ENCODE measurements at regions not wholly inside any gene's neighbourhood (a gene's known extent, or its start where the extent isn't known, plus 50 kb on each side); places are given as distances from the start of the nearest gene placed in this dataset.

- Histone ChIP-seq H3K4me3 (ENCODE audit: low read depth in 1 of 3, low read length in 3 of 3) (no peak overlapping the region), H3K36me3 (ENCODE audit: control insufficient read depth in 3 of 3, insufficient read depth in 2 of 3, low read depth in 1 of 3, low read length in 3 of 3) (no peaks in the 10 kb centered on the region), H3K27ac (ENCODE audit: low read depth in 1 of 3, low read length in 2 of 3) (peak overlapping the region in 1 of 3 donors; percentile 41), H3K27me3 (ENCODE audit: control insufficient read depth in 3 of 3, insufficient read depth in 3 of 3, low read length in 3 of 3) (peaks cover 0 to 2% (median 0%) of the 10 kb centered on the region in 3 donors), H3K4me1 (ENCODE audit: control insufficient read depth in 3 of 3, insufficient read depth in 2 of 3, low read depth in 1 of 3, low read length in 2 of 3) (peaks cover 0 to 17% (median 2%) of the 10 kb centered on the region in 3 donors), H3K9me3 (ENCODE audit: control insufficient read depth in 2 of 2, insufficient read depth in 1 of 2, low read depth in 1 of 2, low read length in 1 of 2) (peaks cover 0 to 1% of the 10 kb centered on the region in 2 donors)
- 74 to 87% (median 80%) methylated on average over 5 of the region's 5 CpGs for WGBS, 3 donors
- FAIRE-seq (no peak), DNase-seq (no peak)
These were observed 290.9 kb upstream of the ZMIZ1 start for GRCh38 chr10:78777867-78778266.

- 67 to 80% (median 74%) methylated on average over 13 of the region's 13 CpGs for WGBS, 3 donors
- FAIRE-seq, result no peak
- no peak overlapping the region for H3K27ac ChIP-seq (ENCODE audit: low read depth in 1 of 3, low read length in 2 of 3)
These were observed 290.1 kb upstream of the ZMIZ1 start for GRCh38 chr10:78778444-78779338.

GRCh38 chr10:78779339-78779955 lies 289.3 kb upstream of the ZMIZ1 start:
- peaks cover 0 to 10% of the 10 kb centered on the region in 2 donors for H3K9me3 ChIP-seq (ENCODE audit: control insufficient read depth in 2 of 2, insufficient read depth in 1 of 2, low read depth in 1 of 2, low read length in 1 of 2)
- DNase-seq, result no peak
- no peak overlapping the region for H3K4me3 ChIP-seq (ENCODE audit: low read depth in 1 of 3, low read length in 3 of 3)
- 67 to 86% (median 71%) methylated on average over 4 of the region's 4 CpGs for WGBS, 3 donors
- H3K27me3 ChIP-seq (ENCODE audit: control insufficient read depth in 3 of 3, insufficient read depth in 3 of 3, low read length in 3 of 3), result peaks cover 0 to 2% (median 0%) of the 10 kb centered on the region in 3 donors
- FAIRE-seq, result no peak
- H3K36me3 ChIP-seq (ENCODE audit: control insufficient read depth in 3 of 3, insufficient read depth in 2 of 3, low read depth in 1 of 3, low read length in 3 of 3), result no peaks in the 10 kb centered on the region
- no peak overlapping the region for H3K27ac ChIP-seq (ENCODE audit: low read depth in 1 of 3, low read length in 2 of 3)
- H3K4me1 ChIP-seq (ENCODE audit: control insufficient read depth in 3 of 3, insufficient read depth in 2 of 3, low read depth in 1 of 3, low read length in 2 of 3), result peaks cover 0 to 17% (median 2%) of the 10 kb centered on the region in 3 donors

More at GRCh38 chr10:78778444-78779338, 290.1 kb upstream of the ZMIZ1 start:
- Histone ChIP-seq H3K9me3 (ENCODE audit: control insufficient read depth in 2 of 2, insufficient read depth in 1 of 2, low read depth in 1 of 2, low read length in 1 of 2) (peaks cover 0 to 9% of the 10 kb centered on the region in 2 donors), H3K4me3 (ENCODE audit: low read depth in 1 of 3, low read length in 3 of 3) (no peak overlapping the region), H3K27me3 (ENCODE audit: control insufficient read depth in 3 of 3, insufficient read depth in 3 of 3, low read length in 3 of 3) (peaks cover 0 to 2% (median 0%) of the 10 kb centered on the region in 3 donors), H3K4me1 (ENCODE audit: control insufficient read depth in 3 of 3, insufficient read depth in 2 of 3, low read depth in 1 of 3, low read length in 2 of 3) (peaks cover 0 to 17% (median 2%) of the 10 kb centered on the region in 3 donors), H3K36me3 (ENCODE audit: control insufficient read depth in 3 of 3, insufficient read depth in 2 of 3, low read depth in 1 of 3, low read length in 3 of 3) (no peaks in the 10 kb centered on the region)
- peak in 1 of 2 donors; percentile 35 for DNase-seq

- H3K9me3 ChIP-seq (ENCODE audit: control insufficient read depth in 2 of 2, insufficient read depth in 1 of 2, low read depth in 1 of 2, low read length in 1 of 2), result peaks cover 0 to 10% of the 10 kb centered on the region in 2 donors
- DNase-seq (no peak), FAIRE-seq (no peak)
- no peaks in the 10 kb centered on the region for H3K36me3 ChIP-seq (ENCODE audit: control insufficient read depth in 3 of 3, insufficient read depth in 2 of 3, low read depth in 1 of 3, low read length in 3 of 3)
- no peak overlapping the region for H3K4me3 ChIP-seq (ENCODE audit: low read depth in 1 of 3, low read length in 3 of 3)
- peaks cover 0 to 6% (median 2%) of the 10 kb centered on the region in 3 donors for H3K4me1 ChIP-seq (ENCODE audit: control insufficient read depth in 3 of 3, insufficient read depth in 2 of 3, low read depth in 1 of 3, low read length in 2 of 3)
- no peak overlapping the region for H3K27ac ChIP-seq (ENCODE audit: low read depth in 1 of 3, low read length in 2 of 3)
- no peaks in the 10 kb centered on the region for H3K27me3 ChIP-seq (ENCODE audit: control insufficient read depth in 3 of 3, insufficient read depth in 3 of 3, low read length in 3 of 3)
- 87 to 95% (median 91%) methylated on average over 8 of the region's 8 CpGs for WGBS, 3 donors
These were observed 288.2 kb upstream of the ZMIZ1 start for GRCh38 chr10:78780551-78780961.

GRCh38 chr10:78781251-78781913 lies 287.4 kb upstream of the ZMIZ1 start:
- peaks cover 0 to 6% (median 2%) of the 10 kb centered on the region in 3 donors for H3K4me1 ChIP-seq (ENCODE audit: control insufficient read depth in 3 of 3, insufficient read depth in 2 of 3, low read depth in 1 of 3, low read length in 2 of 3)
- H3K9me3 ChIP-seq (ENCODE audit: control insufficient read depth in 2 of 2, insufficient read depth in 1 of 2, low read depth in 1 of 2, low read length in 1 of 2), result peaks cover 0 to 10% of the 10 kb centered on the region in 2 donors
- no peaks in the 10 kb centered on the region for H3K27me3 ChIP-seq (ENCODE audit: control insufficient read depth in 3 of 3, insufficient read depth in 3 of 3, low read length in 3 of 3)
- H3K36me3 ChIP-seq (ENCODE audit: control insufficient read depth in 3 of 3, insufficient read depth in 2 of 3, low read depth in 1 of 3, low read length in 3 of 3), result no peaks in the 10 kb centered on the region
- FAIRE-seq (no peak), DNase-seq (no peak)
- 88 to 93% (median 91%) methylated on average over 10 of the region's 10 CpGs for WGBS, 3 donors
- H3K27ac ChIP-seq (ENCODE audit: low read depth in 1 of 3, low read length in 2 of 3), result no peak overlapping the region
- no peak overlapping the region for H3K4me3 ChIP-seq (ENCODE audit: low read depth in 1 of 3, low read length in 3 of 3)

DNA sequence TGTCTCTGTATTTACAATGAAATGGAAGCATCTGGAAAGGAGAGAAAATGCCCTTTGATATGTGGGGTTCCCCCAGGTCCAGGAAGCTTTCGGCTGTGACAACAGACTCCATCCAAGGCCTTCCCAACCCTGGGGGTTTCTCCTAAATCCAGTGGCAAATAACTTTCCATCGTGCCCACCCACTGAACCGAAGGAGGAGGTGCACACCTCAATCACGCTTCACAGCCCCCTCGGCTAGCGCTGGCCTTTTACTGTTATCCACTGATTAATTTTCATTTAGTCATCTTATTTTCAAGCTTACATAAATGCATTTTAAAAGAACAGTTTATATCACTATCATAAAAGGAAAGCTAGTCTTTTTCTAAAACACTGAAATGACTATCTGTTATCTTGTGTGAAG lies 286.8 kb upstream of the ZMIZ1 start:
- Histone ChIP-seq H3K4me1 (ENCODE audit: control insufficient read depth in 3 of 3, insufficient read depth in 2 of 3, low read depth in 1 of 3, low read length in 2 of 3) (peaks cover 0 to 6% (median 2%) of the 10 kb centered on the region in 3 donors), H3K27ac (ENCODE audit: low read depth in 1 of 3, low read length in 2 of 3) (no peak overlapping the region), H3K9me3 (ENCODE audit: control insufficient read depth in 2 of 2, insufficient read depth in 1 of 2, low read depth in 1 of 2, low read length in 1 of 2) (peaks cover 0 to 10% of the 10 kb centered on the region in 2 donors), H3K4me3 (ENCODE audit: low read depth in 1 of 3, low read length in 3 of 3) (no peak overlapping the region), H3K27me3 (ENCODE audit: control insufficient read depth in 3 of 3, insufficient read depth in 3 of 3, low read length in 3 of 3) (no peaks in the 10 kb centered on the region), H3K36me3 (ENCODE audit: control insufficient read depth in 3 of 3, insufficient read depth in 2 of 3, low read depth in 1 of 3, low read length in 3 of 3) (no peaks in the 10 kb centered on the region)
- DNase-seq (no peak), FAIRE-seq (no peak)
- WGBS, 3 donors, result 85 to 93% (median 87%) methylated on average over 6 of the region's 6 CpGs

- FAIRE-seq, result no peak
- WGBS, 3 donors, result 89 to 90% (median 90%) methylated on average over 6 of the region's 6 CpGs
These were observed 286.3 kb upstream of the ZMIZ1 start for GRCh38 chr10:78782441-78782840.

DNA sequence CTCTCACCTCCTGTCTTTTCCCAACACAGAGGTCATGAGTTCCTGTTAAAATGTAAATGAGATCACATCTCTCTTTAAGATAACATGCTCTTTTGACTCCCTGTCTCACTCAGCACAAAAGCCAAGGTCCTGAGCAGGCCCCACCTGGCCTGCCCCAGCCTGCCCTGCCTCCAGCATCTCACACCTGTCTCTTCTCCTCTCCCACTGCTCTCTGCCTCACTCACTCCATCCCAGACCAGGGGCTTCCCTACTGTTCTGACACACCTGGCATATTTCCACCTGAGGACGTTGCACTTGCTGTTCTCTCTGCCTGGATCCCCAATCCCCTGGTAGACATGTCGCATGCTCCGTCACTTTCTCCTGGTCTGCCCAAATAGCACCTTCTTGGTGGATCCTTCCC lies 285.0 kb upstream of the ZMIZ1 start:
- Histone ChIP-seq H3K27me3 (ENCODE audit: control insufficient read depth in 3 of 3, insufficient read depth in 3 of 3, low read length in 3 of 3) (no peaks in the 10 kb centered on the region), H3K4me3 (ENCODE audit: low read depth in 1 of 3, low read length in 3 of 3) (no peak overlapping the region), H3K4me1 (ENCODE audit: control insufficient read depth in 3 of 3, insufficient read depth in 2 of 3, low read depth in 1 of 3, low read length in 2 of 3) (no peaks in the 10 kb centered on the region), H3K36me3 (ENCODE audit: control insufficient read depth in 3 of 3, insufficient read depth in 2 of 3, low read depth in 1 of 3, low read length in 3 of 3) (no peaks in the 10 kb centered on the region), H3K27ac (ENCODE audit: low read depth in 1 of 3, low read length in 2 of 3) (no peak overlapping the region), H3K9me3 (ENCODE audit: control insufficient read depth in 2 of 2, insufficient read depth in 1 of 2, low read depth in 1 of 2, low read length in 1 of 2) (peaks cover 0 to 10% of the 10 kb centered on the region in 2 donors)
- WGBS, 3 donors, result 84 to 93% (median 85%) methylated on average over 3 of the region's 3 CpGs
- FAIRE-seq, result no peak
- DNase-seq, result no peak

More at GRCh38 chr10:78782441-78782840, 286.3 kb upstream of the ZMIZ1 start:
- Histone ChIP-seq H3K9me3 (ENCODE audit: control insufficient read depth in 2 of 2, insufficient read depth in 1 of 2, low read depth in 1 of 2, low read length in 1 of 2) (peaks cover 0 to 10% of the 10 kb centered on the region in 2 donors), H3K36me3 (ENCODE audit: control insufficient read depth in 3 of 3, insufficient read depth in 2 of 3, low read depth in 1 of 3, low read length in 3 of 3) (no peaks in the 10 kb centered on the region), H3K4me1 (ENCODE audit: control insufficient read depth in 3 of 3, insufficient read depth in 2 of 3, low read depth in 1 of 3, low read length in 2 of 3) (peaks cover 0 to 6% (median 0%) of the 10 kb centered on the region in 3 donors), H3K4me3 (ENCODE audit: low read depth in 1 of 3, low read length in 3 of 3) (no peak overlapping the region), H3K27me3 (ENCODE audit: control insufficient read depth in 3 of 3, insufficient read depth in 3 of 3, low read length in 3 of 3) (no peaks in the 10 kb centered on the region), H3K27ac (ENCODE audit: low read depth in 1 of 3, low read length in 2 of 3) (no peak overlapping the region)
- no peak for DNase-seq
